DOHH2 (cell line): ENCODE measurements at regions not wholly inside any gene's neighbourhood (a gene's known extent, or its start where the extent isn't known, plus 50 kb on each side); places are given as distances from the start of the nearest gene placed in this dataset.

Experiments
- CTCF ChIP-seq: fragments of 200-600 bp; sonication (generic); IDR thresholded peaks from one replicate; pipeline ENCODE4 v1.5.1; 2014; ENCODE audit warnings: antibody characterized with exemption, mild to moderate bottlenecking, low read depth, low read length; ENCODE audit not compliant: poor library complexity, severe bottlenecking
- EZH2phosphoT487 ChIP-seq: fragments of 200-600 bp; sonication (generic); IDR thresholded peaks from 2 replicates; pipeline ENCODE4 v1.6.1; 2017; ENCODE audit warnings: borderline replicate concordance, mild to moderate bottlenecking, antibody characterized with exemption, low read length, moderate library complexity, mixed read lengths

- TF ChIP-seq CTCF (no peak), EZH2phosphoT487 (no peak)
These were observed 79.7 kb upstream of the ACKR3 start for GRCh38 chr2:236489895-236490404.
